Spleen (tissue), 11 donors: ENCODE measurements at regions not wholly inside any gene's neighbourhood (a gene's known extent, or its start where the extent isn't known, plus 50 kb on each side); places are given as distances from the start of the nearest gene placed in this dataset.

ENCODE experiments used
- DNase-seq: peaks from one replicate; pipeline ENCODE4 v3.0.0-alpha.2; 2020
- H3K27ac ChIP-seq, 8 donors: fragments of 200-600 bp; sonication (generic) in 7 of 8; 1 replicate in 4 of 8; 2 replicates in 4 of 8; pipeline versions ENCODE4 v1.5.0 to v1.8.0; 2016 to 2021; ENCODE audit warnings: inconsistent platforms in 4 of 8, mild to moderate bottlenecking in 4 of 8, moderate library complexity in 1 of 8
- H3K27me3 ChIP-seq, 7 donors: fragments of 200-600 bp; sonication (generic) in 6 of 7; replicated peaks in 1 of 7; 1 replicate in 4 of 7; 2 replicates in 3 of 7; pipeline versions ENCODE4 v1.5.0 to v1.8.0; 2016 to 2021; ENCODE audit warnings: inconsistent platforms in 3 of 7, mild to moderate bottlenecking in 1 of 7
- H3K36me3 ChIP-seq, 6 donors: fragments of 200-600 bp; sonication (generic) in 5 of 6; 1 replicate in 4 of 6; 2 replicates in 2 of 6; pipeline versions ENCODE4 v1.5.0 to v1.8.0; 2016 to 2021; ENCODE audit warnings: inconsistent platforms in 2 of 6
- H3K4me1 ChIP-seq, 6 donors: fragments of 200-600 bp; sonication (generic) in 5 of 6; 1 replicate in 3 of 6; 2 replicates in 3 of 6; pipeline versions ENCODE4 v1.5.0 to v1.8.0; 2016 to 2021; ENCODE audit warnings: inconsistent platforms in 3 of 6
- H3K4me3 ChIP-seq, 8 donors: fragments of 200-600 bp; sonication (generic) in 7 of 8; 1 replicate in 4 of 8; 2 replicates in 4 of 8; pipeline versions ENCODE4 v1.5.0 to v1.8.0; 2016 to 2021; ENCODE audit warnings: inconsistent platforms in 4 of 8, mild to moderate bottlenecking in 4 of 8, moderate library complexity in 2 of 8
- H3K9me3 ChIP-seq, 8 donors: fragments of 200-600 bp; sonication (generic) in 7 of 8; 1 replicate in 4 of 8; 2 replicates in 4 of 8; pipeline versions ENCODE4 v1.5.0 to v1.8.0; 2016 to 2021; ENCODE audit warnings: inconsistent platforms in 4 of 8
- POLR2A ChIP-seq, 3 donors: fragments of 450-650 bp; IDR thresholded peaks; one replicate each; pipeline ENCODE4 v1.5.1; 2017; ENCODE audit warnings: antibody characterized with exemption in 3 of 3, mild to moderate bottlenecking in 1 of 3
- POLR2AphosphoS5 ChIP-seq, 3 donors: sonication (generic); formaldehyde crosslinking; IDR thresholded peaks; one replicate each; pipeline ENCODE4 v1.5.1; 2017; ENCODE audit warnings: antibody characterized with exemption in 3 of 3
- WGBS, 5 donors: extraction: QIAGEN DNeasy Blood & Tissue Kit in 3 of 5; methylation state at CpG; one replicate each; pipeline versions ENCODE4 v1.1.5 to v1.1.7; 2013 to 2018; 5-methylcytosine and 5-hydroxymethylcytosine counted together
- intact Hi-C: fragments of 100-400 bp; cut with DNase I; formaldehyde crosslinking; loops from one replicate; pipeline ENCODE4 v1.15.0; 2023; ENCODE audit warnings: low total_unique reads
- TF ChIP-seq, protein P1 (sequence below), 11 experiments: fragments of 200-600 bp in 7 of 11; fragments of 450-650 bp in 4 of 11; sonication (generic) in 4 of 11; IDR thresholded peaks in 8 of 11; conservative IDR thresholded peaks in 3 of 11; 1 replicate in 7 of 11; 2 replicates in 4 of 11; pipeline versions ENCODE4 v1.4.0 to v1.8.0; 2016 to 2021; ENCODE audit warnings: antibody characterized with exemption in 11 of 11, inconsistent platforms in 4 of 11, mild to moderate bottlenecking in 1 of 11
- donor health status: healthy with polysubstance abuse.
- donor health status: DM: no; HTN: no; CAD: no; lungs with moderate emphysema.
- donor health status: DM: no; HTN: no; CAD: no.
- donor health status: Bipolar disorder and iron deficiency.
- donor health status: healthy.
- donor health status: DM: no; HTN: no; CAD: no.
- donor health status: DM: yes; HTN: yes; CAD: no.

DNA sequence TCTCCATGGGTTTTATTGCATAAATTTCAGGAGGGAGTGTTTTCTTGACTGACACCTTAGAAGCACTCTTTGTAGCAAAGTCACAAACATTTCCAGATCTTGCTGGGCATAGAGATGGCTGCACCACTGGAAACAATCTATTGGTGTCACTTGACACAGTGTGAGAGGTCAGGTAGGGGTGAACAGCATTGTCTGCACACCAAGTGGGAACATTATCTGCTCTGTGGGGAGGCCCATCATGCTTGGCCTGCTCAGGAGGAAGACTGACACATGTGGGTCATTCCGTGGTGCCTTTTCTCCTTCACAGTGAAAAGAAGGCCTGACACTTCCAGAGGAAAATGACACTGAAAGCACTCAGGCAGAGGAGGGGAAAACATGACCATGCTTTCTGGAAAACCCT lies 149.9 kb upstream of the GALNT15 start:
- no peak for DNase-seq
- Histone ChIP-seq H3K4me1 (no peaks in the 10 kb centered on the region), H3K4me3 (no peak overlapping the region), H3K9me3 (peaks cover 0 to 8% (median 0%) of the 10 kb centered on the region in 8 donors), H3K27me3 (no peaks in the 10 kb centered on the region), H3K27ac (no peak overlapping the region), H3K36me3 (no peaks in the 10 kb centered on the region)
- no peak for TF ChIP-seq POLR2AphosphoS5 (IDR thresholded peaks at IDR 0.05)
- TF ChIP-seq, protein P1, sequence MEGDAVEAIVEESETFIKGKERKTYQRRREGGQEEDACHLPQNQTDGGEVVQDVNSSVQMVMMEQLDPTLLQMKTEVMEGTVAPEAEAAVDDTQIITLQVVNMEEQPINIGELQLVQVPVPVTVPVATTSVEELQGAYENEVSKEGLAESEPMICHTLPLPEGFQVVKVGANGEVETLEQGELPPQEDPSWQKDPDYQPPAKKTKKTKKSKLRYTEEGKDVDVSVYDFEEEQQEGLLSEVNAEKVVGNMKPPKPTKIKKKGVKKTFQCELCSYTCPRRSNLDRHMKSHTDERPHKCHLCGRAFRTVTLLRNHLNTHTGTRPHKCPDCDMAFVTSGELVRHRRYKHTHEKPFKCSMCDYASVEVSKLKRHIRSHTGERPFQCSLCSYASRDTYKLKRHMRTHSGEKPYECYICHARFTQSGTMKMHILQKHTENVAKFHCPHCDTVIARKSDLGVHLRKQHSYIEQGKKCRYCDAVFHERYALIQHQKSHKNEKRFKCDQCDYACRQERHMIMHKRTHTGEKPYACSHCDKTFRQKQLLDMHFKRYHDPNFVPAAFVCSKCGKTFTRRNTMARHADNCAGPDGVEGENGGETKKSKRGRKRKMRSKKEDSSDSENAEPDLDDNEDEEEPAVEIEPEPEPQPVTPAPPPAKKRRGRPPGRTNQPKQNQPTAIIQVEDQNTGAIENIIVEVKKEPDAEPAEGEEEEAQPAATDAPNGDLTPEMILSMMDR (IDR thresholded peaks at IDR 0.05 in 8 of 11, conservative IDR thresholded peaks at IDR 0.05 in 3 of 11): no peak
- no peak for TF ChIP-seq POLR2A (IDR thresholded peaks at IDR 0.05)
- 55 to 88% (median 71%) methylated on average over 1 of the region's 1 CpG for WGBS, 5 donors
- intact Hi-C loops: no loop called here

GRCh38 chr3:16026753-16027152 lies 147.7 kb upstream of the GALNT15 start:
- H3K9me3 ChIP-seq: peaks cover 0 to 8% (median 0%) of the 10 kb centered on the region in 8 donors
- intact Hi-C loops: no loop called here
- WGBS, 5 donors: 23 to 27% (median 25%) methylated on average over 3 of the region's 3 CpGs
- no peak for TF ChIP-seq POLR2AphosphoS5 (IDR thresholded peaks at IDR 0.05)
- TF ChIP-seq POLR2A (IDR thresholded peaks at IDR 0.05): no peak
- TF ChIP-seq, protein P1 (IDR thresholded peaks at IDR 0.05 in 8 of 11, conservative IDR thresholded peaks at IDR 0.05 in 3 of 11): no peak
- H3K27me3 ChIP-seq: no peaks in the 10 kb centered on the region
- no peaks in the 10 kb centered on the region for H3K4me1 ChIP-seq
- no peak overlapping the region for H3K27ac ChIP-seq
- no peaks in the 10 kb centered on the region for H3K36me3 ChIP-seq
- no peak overlapping the region for H3K4me3 ChIP-seq
- no peak for DNase-seq

- H3K4me3 ChIP-seq: no peak overlapping the region
- no peaks in the 10 kb centered on the region for H3K4me1 ChIP-seq
- H3K36me3 ChIP-seq: no peaks in the 10 kb centered on the region
- intact Hi-C loops: no loop called here
- no peak for DNase-seq
- peaks cover 0 to 3% (median 0%) of the 10 kb centered on the region in 8 donors for H3K9me3 ChIP-seq
- no peaks in the 10 kb centered on the region for H3K27me3 ChIP-seq
- TF ChIP-seq POLR2A (IDR thresholded peaks at IDR 0.05) (no peak), POLR2AphosphoS5 (IDR thresholded peaks at IDR 0.05) (no peak)
- TF ChIP-seq, protein P1 (IDR thresholded peaks at IDR 0.05 in 8 of 11, conservative IDR thresholded peaks at IDR 0.05 in 3 of 11): no peak
- 83 to 98% (median 91%) methylated on average over 2 of the region's 2 CpGs for WGBS, 5 donors
- H3K27ac ChIP-seq: no peak overlapping the region
Measured at GRCh38 chr3:16028604-16029003, 145.9 kb upstream of the GALNT15 start.

DNA sequence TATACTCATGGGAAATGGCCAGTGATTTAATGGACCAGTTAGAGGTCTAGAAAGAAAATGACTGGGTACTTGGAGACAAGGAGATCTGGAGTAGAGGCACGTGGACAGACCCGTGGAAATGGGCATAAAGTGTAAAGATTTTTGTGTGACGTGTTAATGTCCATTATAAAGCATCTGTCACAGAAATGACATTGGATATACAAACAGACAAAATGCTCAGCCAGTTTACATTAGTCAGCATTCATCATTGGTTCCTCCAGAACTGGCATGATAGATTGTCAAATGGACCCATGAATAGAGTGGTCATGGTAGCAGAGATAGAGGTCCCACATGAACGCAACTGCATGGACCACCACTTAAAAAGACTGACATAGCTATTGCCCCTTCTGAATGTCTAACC lies 144.1 kb upstream of the GALNT15 start:
- no peak for DNase-seq
- no peak overlapping the region for H3K27ac ChIP-seq
- H3K4me3 ChIP-seq: no peak overlapping the region
- TF ChIP-seq POLR2AphosphoS5 (IDR thresholded peaks at IDR 0.05) (no peak), POLR2A (IDR thresholded peaks at IDR 0.05) (no peak)
- intact Hi-C loops: no loop called here
- no peaks in the 10 kb centered on the region for H3K4me1 ChIP-seq
- H3K9me3 ChIP-seq: no peaks in the 10 kb centered on the region
- H3K27me3 ChIP-seq: no peaks in the 10 kb centered on the region
- WGBS, 5 donors: 88 to 97% (median 94%) methylated on average over 4 of the region's 4 CpGs
- no peaks in the 10 kb centered on the region for H3K36me3 ChIP-seq

- 90 to 97% (median 96%) methylated on average over 2 of the region's 2 CpGs for WGBS, 5 donors
- intact Hi-C loops: no loop called here
- no peaks in the 10 kb centered on the region for H3K27me3 ChIP-seq
- no peaks in the 10 kb centered on the region for H3K4me1 ChIP-seq
- no peak overlapping the region for H3K4me3 ChIP-seq
- no peaks in the 10 kb centered on the region for H3K36me3 ChIP-seq
- no peak for DNase-seq
- no peak overlapping the region for H3K27ac ChIP-seq
- TF ChIP-seq POLR2AphosphoS5 (IDR thresholded peaks at IDR 0.05) (no peak), POLR2A (IDR thresholded peaks at IDR 0.05) (no peak)
- TF ChIP-seq, protein P1 (IDR thresholded peaks at IDR 0.05 in 8 of 11, conservative IDR thresholded peaks at IDR 0.05 in 3 of 11): no peak
- no peaks in the 10 kb centered on the region for H3K9me3 ChIP-seq
Measured at GRCh38 chr3:16031434-16031833, 143.0 kb upstream of the GALNT15 start.
